K562 (cell line): ENCODE measurements at regions not wholly inside any gene's neighbourhood (a gene's known extent, or its start where the extent isn't known, plus 50 kb on each side); places are given as distances from the start of the nearest gene placed in this dataset.

ENCODE experiments used
- CTCF ChIP-seq, 3 experiments: IDR thresholded peaks in 2 of 3; conservative IDR thresholded peaks in 1 of 3; 2 replicates each; pipeline ENCODE4 v1.5.1; 2011 to 2012; ENCODE audit warnings: low read length in 3 of 3, mild to moderate bottlenecking in 3 of 3, control low read depth in 2 of 3, improper control_type of control experiment in 1 of 3, inconsistent platforms in 1 of 3, low read depth in 1 of 3, mixed read lengths in 1 of 3, moderate library complexity in 1 of 3; ENCODE audit not compliant: insufficient read depth in 2 of 3
- DDX20 ChIP-seq: fragments of 450-650 bp; IDR thresholded peaks from 2 replicates; pipeline ENCODE4 v1.6.1; 2016; ENCODE audit warnings: missing genetic modification characterization, low read depth, mild to moderate bottlenecking, missing compliant biosample characterization, moderate library complexity
- DNMT1 ChIP-seq: fragments of 450-650 bp; IDR thresholded peaks from 2 replicates; pipeline ENCODE4 v1.6.1; 2016; ENCODE audit warnings: antibody characterized with exemption, mild to moderate bottlenecking
- FOXP1 ChIP-seq: sonication (generic); formaldehyde crosslinking; IDR thresholded peaks from 2 replicates; pipeline ENCODE4 v1.8.0; 2022; ENCODE audit warnings: mild to moderate bottlenecking, missing genetic modification reagents
- SRSF9 ChIP-seq: fragments of 200-400 bp; formaldehyde crosslinking; IDR thresholded peaks from 2 replicates; pipeline ENCODE4 v1.6.1; 2017; ENCODE audit warnings: low read depth, low read length, borderline replicate concordance
- ZBTB1 ChIP-seq: sonication (generic); formaldehyde crosslinking; IDR thresholded peaks from 2 replicates; pipeline ENCODE4 v1.8.1; 2023; ENCODE audit warnings: missing genetic modification reagents, low read depth, mild to moderate bottlenecking, borderline replicate concordance

GRCh38 chr7:51847461-51848134 is 531.0 kb upstream of the COBL start:
- TF ChIP-seq SRSF9 = no peak
- no peak for TF ChIP-seq FOXP1 (CRISPR knock-in tag)
- no peak for TF ChIP-seq ZBTB1 (CRISPR knock-in tag)
- no peak for TF ChIP-seq DNMT1
- no peak for TF ChIP-seq DDX20 (tag)
- TF ChIP-seq CTCF (IDR thresholded peaks at IDR 0.05 in 2 of 3, conservative IDR thresholded peaks at IDR 0.05 in 1 of 3; ENCODE audit: insufficient read depth in 2 of 3, low read depth in 1 of 3, low read length in 3 of 3) = no peak
